Ovary (tissue), 3 donors: ENCODE measurements at regions not wholly inside any gene's neighbourhood (a gene's known extent, or its start where the extent isn't known, plus 50 kb on each side); places are given as distances from the start of the nearest gene placed in this dataset.

ENCODE experiments used
- CTCF ChIP-seq, 3 donors: fragments of 450-650 bp in 2 of 3; fragments of 200-600 bp in 1 of 3; IDR thresholded peaks; one replicate each; pipeline versions ENCODE4 v1.5.1 to v1.8.0; 2016 to 2022; ENCODE audit warnings: antibody characterized with exemption in 3 of 3, mild to moderate bottlenecking in 1 of 3
- EP300 ChIP-seq: sonication (generic); formaldehyde crosslinking; IDR thresholded peaks from one replicate; pipeline ENCODE4 v1.6.1; 2017; ENCODE audit warnings: antibody characterized with exemption
- POLR2A ChIP-seq: fragments of 450-650 bp; IDR thresholded peaks from one replicate; pipeline ENCODE4 v1.6.1; 2017; ENCODE audit warnings: antibody characterized with exemption, mild to moderate bottlenecking, moderate library complexity
- donor health status: DM: no; HTN: no; CAD: no.

DNA sequence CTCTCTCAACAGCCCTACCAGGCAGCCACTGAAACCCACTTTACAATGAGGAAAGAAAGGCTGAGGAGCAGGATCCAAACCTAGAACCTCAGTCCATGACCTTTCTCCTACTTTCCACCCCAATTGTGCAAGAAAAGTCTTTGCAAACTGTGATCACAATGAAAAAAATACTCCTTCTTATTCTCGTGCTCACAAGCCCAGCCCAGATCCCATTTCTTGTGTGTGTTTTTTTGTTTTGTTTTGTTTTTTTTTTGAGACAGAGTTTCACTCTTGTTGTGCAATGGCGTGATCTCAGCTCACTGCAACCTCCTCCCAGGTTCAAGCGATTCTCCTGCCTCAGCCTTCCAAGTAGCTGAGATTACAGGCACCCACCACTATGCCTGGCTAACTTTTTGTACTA, 97.7 kb downstream of the CRYAA start:
- TF ChIP-seq POLR2A (no peak), CTCF (IDR thresholded peaks at IDR 0.05) (no peak), EP300 (no peak)
